Activated T-cell treated with anti-CD3 and anti-CD28 coated beads, Interleukin-2, amount 50 U/mL, for 24 hours (primary cell): ENCODE measurements at regions not wholly inside any gene's neighbourhood (a gene's known extent, or its start where the extent isn't known, plus 50 kb on each side); places are given as distances from the start of the nearest gene placed in this dataset.
"Not testable (repeated sequence)": the region's sequence is repeated elsewhere in the genome, so short reads cannot be mapped to it uniquely, and the experiment has no call there.

ENCODE experiments used
- DNase-seq: peaks from one replicate; pipeline ENCODE4 v3.0.0-alpha.2; 2020
- H3K27ac Mint-ChIP-seq: 2 replicates; pipeline ENCODE4 v1.8.0; 2020; ENCODE audit warnings: mild to moderate bottlenecking, mixed read lengths
- H3K27me3 Mint-ChIP-seq: 2 replicates; pipeline ENCODE4 v1.8.0; 2020; ENCODE audit warnings: mixed read lengths
- H3K36me3 Mint-ChIP-seq: 2 replicates; pipeline ENCODE4 v1.8.0; 2020; ENCODE audit warnings: low read depth, mixed read lengths
- H3K4me1 Mint-ChIP-seq: 2 replicates; pipeline ENCODE4 v1.8.0; 2020; ENCODE audit warnings: low read depth, mixed read lengths
- H3K4me3 Mint-ChIP-seq: 2 replicates; pipeline ENCODE4 v1.8.0; 2020; ENCODE audit warnings: mild to moderate bottlenecking, moderate library complexity, mixed read lengths
- H3K9me3 Mint-ChIP-seq: 2 replicates; pipeline ENCODE4 v1.8.0; 2020; ENCODE audit warnings: mixed read lengths

DNA sequence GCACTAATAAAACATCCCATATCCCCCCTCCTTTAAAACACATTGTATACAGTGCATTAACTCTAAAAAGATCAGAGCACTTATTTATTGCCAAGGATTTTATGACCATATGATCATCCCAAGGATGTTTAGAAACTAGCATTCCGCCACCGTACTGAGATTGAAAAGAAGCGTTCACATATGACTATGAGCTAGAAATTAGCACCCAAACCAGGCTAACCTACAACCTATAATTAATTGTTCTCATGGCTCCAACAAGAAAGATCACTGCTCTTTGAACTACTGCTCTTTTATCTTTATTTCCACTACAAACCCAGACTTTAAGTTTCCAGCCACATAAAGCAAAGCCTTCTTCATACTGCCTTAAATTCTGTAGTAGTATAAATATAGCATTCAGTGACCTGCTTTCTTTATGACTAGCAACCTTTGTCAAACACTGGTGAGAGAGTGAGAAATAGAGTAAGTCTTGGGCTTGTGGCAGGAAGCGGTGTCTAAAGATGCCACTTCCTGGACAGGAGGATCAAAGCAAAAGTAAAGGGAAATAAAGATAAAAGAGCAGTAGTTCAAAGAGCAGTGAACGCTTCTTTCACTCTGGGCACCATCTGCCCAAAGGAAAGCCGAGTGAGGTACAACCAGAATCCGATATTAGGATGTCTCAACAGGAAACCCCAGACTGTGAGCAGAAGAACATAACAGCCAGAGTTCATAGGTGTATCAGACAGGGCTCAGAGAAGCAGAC lies 151.1 kb upstream of the ERCC6L2 start:
- Mint-ChIP-seq H3K4me3 (peak overlapping the region; percentile 50), H3K4me1 (peaks cover 52% of the 10 kb centered on the region), H3K27me3 (no peaks in the 10 kb centered on the region), H3K27ac (peak overlapping the region; percentile 79), H3K9me3 (peaks cover 8% of the 10 kb centered on the region), H3K36me3 (peaks cover 4% of the 10 kb centered on the region)
- DNase-seq = peak; percentile 57

GRCh38 chr9:95722141-95722540 lies 153.3 kb upstream of the ERCC6L2 start:
- Mint-ChIP-seq H3K36me3 (peaks cover 4% of the 10 kb centered on the region), H3K27me3 (no peaks in the 10 kb centered on the region), H3K4me1 (peaks cover 48% of the 10 kb centered on the region), H3K9me3 (peaks cover 11% of the 10 kb centered on the region), H3K4me3 (no peak overlapping the region), H3K27ac (no peak overlapping the region)
- DNase-seq = no peak

- Mint-ChIP-seq H3K27me3 (no peaks in the 10 kb centered on the region), H3K4me3 (no peak overlapping the region), H3K27ac (no peak overlapping the region), H3K4me1 (peaks cover 38% of the 10 kb centered on the region), H3K36me3 (peaks cover 4% of the 10 kb centered on the region), H3K9me3 (peaks cover 11% of the 10 kb centered on the region)
- no peak for DNase-seq
These were observed 154.4 kb upstream of the ERCC6L2 start for GRCh38 chr9:95721061-95721531.

- Mint-ChIP-seq H3K36me3 (peaks cover 3% of the 10 kb centered on the region), H3K27ac (no peak overlapping the region), H3K4me1 (peaks cover 32% of the 10 kb centered on the region), H3K27me3 (no peaks in the 10 kb centered on the region), H3K4me3 (no peak overlapping the region), H3K9me3 (peaks cover 8% of the 10 kb centered on the region)
- no peak for DNase-seq
These were observed 155.0 kb upstream of the ERCC6L2 start for GRCh38 chr9:95720496-95720895.

DNA sequence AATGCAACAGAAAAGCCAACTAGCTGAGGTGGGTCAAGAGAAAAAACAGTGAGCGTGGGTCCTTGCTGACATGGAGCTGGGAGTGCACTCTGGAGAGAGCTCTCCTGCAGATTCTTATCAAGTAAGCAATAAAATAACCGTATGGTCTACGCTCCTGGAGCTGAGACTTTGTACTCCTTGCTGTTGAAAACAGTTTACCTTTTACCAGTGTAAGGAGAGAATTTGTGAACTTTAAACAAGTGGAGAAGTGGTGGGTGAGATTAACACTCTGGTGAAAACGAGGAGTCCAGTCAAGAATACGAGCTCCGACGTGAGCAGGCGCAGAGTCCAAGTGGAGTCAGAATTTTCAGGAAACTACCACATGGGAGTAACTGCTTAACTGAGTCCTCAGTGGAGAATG lies 156.1 kb upstream of the ERCC6L2 start:
- Mint-ChIP-seq H3K36me3 (no peaks in the 10 kb centered on the region), H3K4me1 (peaks cover 21% of the 10 kb centered on the region), H3K27ac (no peak overlapping the region), H3K4me3 (no peak overlapping the region), H3K27me3 (no peaks in the 10 kb centered on the region), H3K9me3 (peaks cover 8% of the 10 kb centered on the region)
- no peak for DNase-seq

DNA sequence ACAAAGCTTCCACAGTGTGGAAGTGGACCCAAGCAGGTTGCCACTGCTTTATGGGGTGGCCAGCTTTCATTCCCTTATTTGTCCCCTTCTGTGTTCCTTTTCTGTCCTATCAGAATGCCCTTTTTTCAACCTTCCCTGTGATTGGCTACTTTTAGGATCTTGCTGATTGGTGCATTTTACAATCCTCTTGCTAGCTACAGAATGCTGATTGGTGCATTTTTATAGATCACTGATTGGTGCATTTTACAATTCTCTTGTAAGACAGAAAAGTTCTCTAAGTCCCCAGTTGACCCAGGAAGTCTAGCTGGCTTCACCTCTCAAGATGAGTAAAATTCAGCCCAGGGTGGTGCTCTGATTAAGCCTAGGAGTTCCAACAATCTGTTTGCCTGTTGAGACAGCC lies 157.2 kb upstream of the ERCC6L2 start:
- no peak overlapping the region for H3K27ac Mint-ChIP-seq
- peaks cover 10% of the 10 kb centered on the region for H3K4me1 Mint-ChIP-seq
- H3K9me3 Mint-ChIP-seq = peaks cover 8% of the 10 kb centered on the region
- no peaks in the 10 kb centered on the region for H3K27me3 Mint-ChIP-seq
- no peak for DNase-seq
- no peak overlapping the region for H3K4me3 Mint-ChIP-seq
- H3K36me3 Mint-ChIP-seq = no peaks in the 10 kb centered on the region

DNA sequence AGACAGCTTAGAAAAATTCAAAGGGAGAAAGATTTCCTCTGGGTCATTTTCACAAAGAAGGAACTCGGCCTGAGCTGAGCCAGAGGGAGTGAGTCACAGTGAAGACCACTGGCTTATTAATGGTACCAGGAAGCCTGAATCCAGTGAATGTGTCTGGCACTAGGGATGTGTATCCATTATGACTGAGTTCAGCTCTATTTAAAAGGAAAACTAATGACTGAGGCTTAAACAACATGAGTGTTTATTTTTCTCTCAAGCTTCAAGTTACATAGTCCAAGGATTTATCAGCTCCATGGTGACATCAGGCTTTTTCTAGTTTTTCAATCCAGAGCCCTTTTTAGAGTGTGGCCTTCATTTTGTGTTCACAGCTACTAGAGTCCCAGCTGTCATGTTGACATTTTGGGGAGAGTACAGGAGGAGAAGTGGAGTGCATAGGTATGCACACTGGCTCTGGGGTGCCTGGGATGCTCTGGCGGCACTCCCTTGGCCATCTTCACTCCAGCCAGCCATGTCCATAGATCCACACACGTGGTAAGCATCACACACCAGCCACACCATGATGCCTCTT lies 159.5 kb upstream of the ERCC6L2 start:
- Mint-ChIP-seq H3K27me3 (no peaks in the 10 kb centered on the region), H3K4me1 (no peaks in the 10 kb centered on the region), H3K4me3 (no peak overlapping the region), H3K9me3 (peaks cover 8% of the 10 kb centered on the region), H3K27ac (no peak overlapping the region), H3K36me3 (no peaks in the 10 kb centered on the region)
- no peak for DNase-seq

- H3K27me3 Mint-ChIP-seq = no peaks in the 10 kb centered on the region
- peaks cover 3% of the 10 kb centered on the region for H3K9me3 Mint-ChIP-seq
- no peaks in the 10 kb centered on the region for H3K36me3 Mint-ChIP-seq
- DNase-seq = no peak
- no peaks in the 10 kb centered on the region for H3K4me1 Mint-ChIP-seq
- H3K4me3 Mint-ChIP-seq = no peak overlapping the region
- H3K27ac Mint-ChIP-seq = no peak overlapping the region
These were observed 165.0 kb upstream of the ERCC6L2 start for GRCh38 chr9:95710446-95710845.

- no peak for DNase-seq
- Mint-ChIP-seq H3K9me3 (peaks cover 9% of the 10 kb centered on the region), H3K27ac (no peak overlapping the region), H3K4me1 (no peaks in the 10 kb centered on the region), H3K4me3 (no peak overlapping the region), H3K27me3 (peaks cover 9% of the 10 kb centered on the region), H3K36me3 (no peaks in the 10 kb centered on the region)
These were observed 178.8 kb upstream of the ERCC6L2 start for GRCh38 chr9:95696701-95697100.

DNA sequence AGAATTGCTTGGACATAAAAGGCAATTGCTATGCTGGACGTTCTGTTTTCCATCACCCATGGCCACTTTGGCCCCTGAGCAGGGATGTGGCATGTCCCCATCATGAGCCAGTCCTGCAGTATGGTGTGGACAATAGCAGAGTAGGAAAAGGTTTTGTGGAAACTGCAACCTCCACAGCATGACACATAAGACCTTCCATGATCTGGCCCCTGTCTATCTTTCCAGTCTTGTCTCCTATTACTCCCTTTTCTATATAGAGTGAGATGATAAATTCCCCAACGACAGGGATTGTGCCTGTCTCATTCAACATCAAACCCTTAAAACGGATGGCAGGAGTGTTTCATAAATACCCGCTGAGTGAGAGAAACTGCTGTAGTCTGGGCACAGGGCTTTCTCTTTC lies 174.7 kb upstream of the PTCH1 start:
- no peak overlapping the region for H3K4me3 Mint-ChIP-seq
- H3K27me3 Mint-ChIP-seq = peaks cover 1% of the 10 kb centered on the region
- H3K4me1 Mint-ChIP-seq = no peaks in the 10 kb centered on the region
- H3K27ac Mint-ChIP-seq = no peak overlapping the region
- DNase-seq = no peak
- H3K9me3 Mint-ChIP-seq = peaks cover 7% of the 10 kb centered on the region
- H3K36me3 Mint-ChIP-seq = no peaks in the 10 kb centered on the region

- no peak for DNase-seq
- Mint-ChIP-seq H3K36me3 (no peaks in the 10 kb centered on the region), H3K4me3 (no peak overlapping the region), H3K27me3 (no peaks in the 10 kb centered on the region), H3K27ac (no peak overlapping the region), H3K4me1 (no peaks in the 10 kb centered on the region), H3K9me3 (no peaks in the 10 kb centered on the region)
These were observed 172.9 kb upstream of the PTCH1 start for GRCh38 chr9:95689669-95690068.

GRCh38 chr9:95684516-95684915 lies 167.7 kb upstream of the PTCH1 start:
- H3K4me3 Mint-ChIP-seq = no peak overlapping the region
- no peaks in the 10 kb centered on the region for H3K36me3 Mint-ChIP-seq
- peaks cover 15% of the 10 kb centered on the region for H3K4me1 Mint-ChIP-seq
- no peak for DNase-seq
- H3K9me3 Mint-ChIP-seq = no peaks in the 10 kb centered on the region
- no peak overlapping the region for H3K27ac Mint-ChIP-seq
- peaks cover 2% of the 10 kb centered on the region for H3K27me3 Mint-ChIP-seq

- not testable (repeated sequence) for H3K27me3 Mint-ChIP-seq, DNase-seq, H3K4me3 Mint-ChIP-seq, H3K27ac Mint-ChIP-seq, H3K36me3 Mint-ChIP-seq, H3K9me3 Mint-ChIP-seq
- peaks cover 15% of the 10 kb centered on the region for H3K4me1 Mint-ChIP-seq
These were observed 163.5 kb upstream of the PTCH1 start for GRCh38 chr9:95680306-95680705.

GRCh38 chr9:95679874-95680273 lies 163.1 kb upstream of the PTCH1 start:
- no peak for DNase-seq
- Mint-ChIP-seq H3K9me3 (no peaks in the 10 kb centered on the region), H3K36me3 (no peaks in the 10 kb centered on the region), H3K4me3 (no peak overlapping the region), H3K27me3 (peaks cover 5% of the 10 kb centered on the region), H3K27ac (no peak overlapping the region), H3K4me1 (peaks cover 15% of the 10 kb centered on the region)

GRCh38 chr9:95678759-95679158 lies 162.0 kb upstream of the PTCH1 start:
- Mint-ChIP-seq H3K27me3 (peaks cover 6% of the 10 kb centered on the region), H3K27ac (no peak overlapping the region), H3K9me3 (no peaks in the 10 kb centered on the region), H3K36me3 (no peaks in the 10 kb centered on the region), H3K4me3 (no peak overlapping the region), H3K4me1 (peaks cover 15% of the 10 kb centered on the region)
- no peak for DNase-seq
